Endodermal cell (in vitro differentiated cells): ENCODE measurements at regions not wholly inside any gene's neighbourhood (a gene's known extent, or its start where the extent isn't known, plus 50 kb on each side); places are given as distances from the start of the nearest gene placed in this dataset.

ENCODE experiments used
- DNase-seq: peaks from one replicate; pipeline ENCODE4 v3.0.0-alpha.2; 2017
- H3K27ac ChIP-seq: 2 replicates; pipeline ENCODE4 v1.5.1; 2013; ENCODE audit warnings: mild to moderate bottlenecking, low read depth, low read length, moderate library complexity
- H3K27me3 ChIP-seq: 2 replicates; pipeline ENCODE4 v1.6.1; 2013; ENCODE audit warnings: mild to moderate bottlenecking, low read length, moderate library complexity; ENCODE audit not compliant: insufficient read depth, control insufficient read depth, poor library complexity, severe bottlenecking
- H3K36me3 ChIP-seq: 2 replicates; pipeline ENCODE4 v1.7.0; 2013; ENCODE audit warnings: mild to moderate bottlenecking, low read length, moderate library complexity; ENCODE audit not compliant: control insufficient read depth, insufficient read depth
- H3K4me1 ChIP-seq: one replicate; pipeline ENCODE4 v1.7.0; 2013; ENCODE audit warnings: low read length; ENCODE audit not compliant: control insufficient read depth, insufficient read depth
- H3K4me3 ChIP-seq: 2 replicates; pipeline ENCODE4 v1.5.1; 2013; ENCODE audit warnings: mild to moderate bottlenecking, low read length, moderate library complexity
- H3K9ac ChIP-seq: 2 replicates; pipeline ENCODE4 v1.6.1; 2013; ENCODE audit warnings: mild to moderate bottlenecking, low read length, moderate library complexity; ENCODE audit not compliant: poor library complexity, severe bottlenecking; ENCODE audit errors: extremely low read depth
- H3K9me3 ChIP-seq: 2 replicates; pipeline ENCODE4 v1.6.1; 2013; ENCODE audit warnings: mild to moderate bottlenecking, low read length, moderate library complexity; ENCODE audit not compliant: control insufficient read depth
- H3K27ac Mint-ChIP-seq: 2 replicates; pipeline ENCODE4 v1.8.0; 2020; ENCODE audit warnings: mixed read lengths
- H3K27me3 Mint-ChIP-seq: 2 replicates; pipeline ENCODE4 v1.8.0; 2021; ENCODE audit warnings: mild to moderate bottlenecking, mixed read lengths; ENCODE audit not compliant: insufficient read depth
- H3K36me3 Mint-ChIP-seq: 2 replicates; pipeline ENCODE4 v1.8.0; 2020; ENCODE audit warnings: low read depth, mixed read lengths
- H3K4me1 Mint-ChIP-seq: 2 replicates; pipeline ENCODE4 v1.8.0; 2020; ENCODE audit warnings: mixed read lengths
- H3K4me3 Mint-ChIP-seq: 2 replicates; pipeline ENCODE4 v1.8.0; 2020; ENCODE audit warnings: mild to moderate bottlenecking, moderate library complexity, mixed read lengths
- H3K9me3 Mint-ChIP-seq: 2 replicates; pipeline ENCODE4 v1.8.0; 2020; ENCODE audit warnings: mild to moderate bottlenecking, mixed read lengths
- WGBS, 2 experiments: methylation state at CpG; one replicate each; pipeline versions ENCODE4 v1.1.5 to v1.1.7; 2013; ENCODE audit warnings: missing lambda C conversion rate in 2 of 2, mixed read lengths in 1 of 2; ENCODE audit not compliant: insufficient coverage in 1 of 2, insufficient read length in 1 of 2; 5-methylcytosine and 5-hydroxymethylcytosine counted together
- TF ChIP-seq, protein P1 (sequence below): fragments of 200-600 bp; sonication (generic); conservative IDR thresholded peaks from 2 replicates; pipeline ENCODE4 v1.5.0; 2021; ENCODE audit warnings: antibody characterized with exemption, mild to moderate bottlenecking

DNA sequence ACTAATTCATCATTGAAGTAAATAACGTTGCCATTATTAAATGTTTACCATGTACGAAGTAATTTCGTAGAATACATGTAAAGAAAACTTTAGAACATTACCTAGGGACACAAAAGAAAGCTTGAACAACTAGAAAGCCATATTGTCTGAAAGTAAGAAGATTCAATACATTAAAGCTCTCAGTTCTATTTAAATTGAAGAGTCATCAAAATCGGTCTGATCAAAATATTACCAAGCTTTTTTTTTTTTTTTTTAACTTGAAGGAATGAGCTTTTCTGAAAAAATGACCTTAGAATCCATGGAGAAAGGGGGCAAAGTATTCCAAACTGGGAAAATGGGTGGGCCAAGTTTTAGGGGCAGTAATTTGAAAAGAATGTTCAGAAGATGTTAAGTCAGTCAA, 300.8 kb downstream of the GPD2 start:
- Mint-ChIP-seq H3K27ac (no peak overlapping the region), H3K4me1 (peaks cover 25% of the 10 kb centered on the region), H3K36me3 (peaks cover 15% of the 10 kb centered on the region), H3K4me3 (no peak overlapping the region), H3K27me3 (no peaks in the 10 kb centered on the region), H3K9me3 (no peaks in the 10 kb centered on the region)
- Histone ChIP-seq H3K27ac (no peak overlapping the region), H3K9ac (no peak overlapping the region), H3K36me3 (peaks cover 23% of the 10 kb centered on the region), H3K4me3 (no peak overlapping the region), H3K4me1 (no peaks in the 10 kb centered on the region), H3K27me3 (no peaks in the 10 kb centered on the region), H3K9me3 (no peaks in the 10 kb centered on the region)
- no peak for DNase-seq
- 96 to 98% methylated on average over 3 to 4 of the region's 4 CpGs for WGBS, 2 experiments
- TF ChIP-seq, protein P1, sequence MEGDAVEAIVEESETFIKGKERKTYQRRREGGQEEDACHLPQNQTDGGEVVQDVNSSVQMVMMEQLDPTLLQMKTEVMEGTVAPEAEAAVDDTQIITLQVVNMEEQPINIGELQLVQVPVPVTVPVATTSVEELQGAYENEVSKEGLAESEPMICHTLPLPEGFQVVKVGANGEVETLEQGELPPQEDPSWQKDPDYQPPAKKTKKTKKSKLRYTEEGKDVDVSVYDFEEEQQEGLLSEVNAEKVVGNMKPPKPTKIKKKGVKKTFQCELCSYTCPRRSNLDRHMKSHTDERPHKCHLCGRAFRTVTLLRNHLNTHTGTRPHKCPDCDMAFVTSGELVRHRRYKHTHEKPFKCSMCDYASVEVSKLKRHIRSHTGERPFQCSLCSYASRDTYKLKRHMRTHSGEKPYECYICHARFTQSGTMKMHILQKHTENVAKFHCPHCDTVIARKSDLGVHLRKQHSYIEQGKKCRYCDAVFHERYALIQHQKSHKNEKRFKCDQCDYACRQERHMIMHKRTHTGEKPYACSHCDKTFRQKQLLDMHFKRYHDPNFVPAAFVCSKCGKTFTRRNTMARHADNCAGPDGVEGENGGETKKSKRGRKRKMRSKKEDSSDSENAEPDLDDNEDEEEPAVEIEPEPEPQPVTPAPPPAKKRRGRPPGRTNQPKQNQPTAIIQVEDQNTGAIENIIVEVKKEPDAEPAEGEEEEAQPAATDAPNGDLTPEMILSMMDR: no peak

DNA sequence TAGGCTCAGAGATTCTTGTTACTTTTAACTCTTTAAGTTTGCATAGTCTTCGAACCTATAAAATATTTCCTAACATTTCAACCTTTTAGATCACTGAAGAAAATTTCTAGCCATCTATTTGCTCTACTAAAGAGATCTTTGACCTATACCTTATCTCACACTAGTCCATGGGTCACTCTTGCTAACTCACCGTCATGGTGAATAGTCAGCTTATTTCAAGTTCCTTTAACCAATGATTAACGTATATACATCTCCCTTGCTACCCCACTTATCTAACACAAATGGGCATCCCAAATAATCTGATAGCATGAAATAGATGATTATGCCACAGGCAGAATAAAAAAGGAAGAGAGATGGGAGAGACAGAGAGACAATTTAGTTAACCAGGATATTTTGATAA, 303.1 kb downstream of the GPD2 start:
- DNase-seq: no peak
- no peaks in the 10 kb centered on the region for H3K4me1 ChIP-seq
- Mint-ChIP-seq H3K27ac (no peak overlapping the region), H3K27me3 (no peaks in the 10 kb centered on the region), H3K36me3 (peaks cover 3% of the 10 kb centered on the region), H3K9me3 (peaks cover 1% of the 10 kb centered on the region), H3K4me1 (peaks cover 27% of the 10 kb centered on the region), H3K4me3 (no peak overlapping the region)
- H3K9ac ChIP-seq: no peak overlapping the region
- H3K27ac ChIP-seq: no peak overlapping the region
- H3K4me3 ChIP-seq: no peak overlapping the region
- no peaks in the 10 kb centered on the region for H3K9me3 ChIP-seq
- 88 to 97% methylated on average over 2 to 3 of the region's 3 CpGs for WGBS, 2 experiments
- TF ChIP-seq, protein P1: no peak
- H3K27me3 ChIP-seq: no peaks in the 10 kb centered on the region
- peaks cover 14% of the 10 kb centered on the region for H3K36me3 ChIP-seq

DNA sequence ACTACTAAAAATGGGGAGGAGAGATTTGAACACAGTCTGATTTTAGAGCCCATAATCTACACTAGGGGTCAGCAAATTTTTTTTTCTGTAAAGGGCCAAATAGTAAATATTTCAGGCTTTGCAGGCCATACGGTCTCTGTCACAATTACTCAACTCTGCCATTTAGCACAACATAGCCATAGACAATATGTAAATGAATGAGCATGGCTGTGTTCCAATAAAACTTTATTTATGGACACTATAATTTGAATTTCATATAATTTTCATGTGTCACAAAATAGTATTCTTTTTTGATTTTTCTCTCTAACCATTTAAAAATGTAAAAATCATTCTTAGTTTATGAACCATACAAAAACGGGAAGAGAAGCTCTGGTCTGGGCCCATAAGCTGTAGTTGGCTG, 309.4 kb downstream of the GPD2 start:
- no peaks in the 10 kb centered on the region for H3K9me3 ChIP-seq
- peaks cover 4% of the 10 kb centered on the region for H3K4me1 ChIP-seq
- Mint-ChIP-seq H3K4me3 (no peak overlapping the region), H3K27me3 (no peaks in the 10 kb centered on the region), H3K27ac (no peak overlapping the region), H3K9me3 (peaks cover 1% of the 10 kb centered on the region), H3K36me3 (peaks cover 5% of the 10 kb centered on the region), H3K4me1 (peaks cover 32% of the 10 kb centered on the region)
- H3K27me3 ChIP-seq: no peaks in the 10 kb centered on the region
- no peak overlapping the region for H3K27ac ChIP-seq
- TF ChIP-seq, protein P1: no peak
- H3K9ac ChIP-seq: no peak overlapping the region
- WGBS, 2 experiments: 78 to 100% methylated on average over 1 to 2 of the region's 2 CpGs
- H3K4me3 ChIP-seq: no peak overlapping the region
- no peak for DNase-seq
- peaks cover 14% of the 10 kb centered on the region for H3K36me3 ChIP-seq
